ENCODE measurements at regions not wholly inside any gene's neighbourhood (a gene's known extent, or its start where the extent isn't known, plus 50 kb on each side); places are given as distances from the start of the nearest gene placed in this dataset.

DNA sequence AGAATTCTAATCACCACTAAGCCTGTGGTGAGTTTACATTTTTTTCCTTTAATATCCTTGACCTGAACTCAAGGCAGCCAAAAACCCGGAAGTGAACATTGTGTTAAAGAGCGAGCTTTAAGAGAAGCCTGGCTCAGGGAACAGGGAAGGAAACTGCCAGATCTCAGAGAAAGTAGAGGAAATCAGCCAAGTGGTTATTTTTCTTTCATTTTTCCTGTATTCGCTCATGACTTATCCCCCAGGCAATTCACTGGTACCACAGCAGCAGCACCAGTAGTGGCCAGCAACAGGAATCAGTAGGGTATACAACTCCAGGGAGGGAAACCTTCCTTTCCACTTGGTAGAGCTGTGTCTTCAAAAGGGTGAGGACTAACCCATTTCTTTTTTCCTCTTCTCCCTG is 89.6 kb upstream of the HMGCLL1 start:
- TF ChIP-seq U2AF1 (optimal IDR thresholded peaks at IDR 0.05; ENCODE audit: low read depth, low read length): no peak
- TF ChIP-seq SKI (IDR thresholded peaks at IDR 0.05; ENCODE audit: partially characterized antibody): no peak
- TF ChIP-seq PCBP1 (IDR thresholded peaks at IDR 0.05; ENCODE audit: borderline replicate concordance, low read depth, low read length): no peak
